Stimulated activated naive CD8-positive, alpha-beta T cell treated with anti-CD3 and anti-CD28 coated beads, Interleukin-15, Interleukin-2, amounts not matched to agents 100 ng/mL and 50 ng/mL, for 24 hours (primary cell): ENCODE measurements at regions not wholly inside any gene's neighbourhood (a gene's known extent, or its start where the extent isn't known, plus 50 kb on each side); places are given as distances from the start of the nearest gene placed in this dataset.

ENCODE experiments used
- H3K27ac Mint-ChIP-seq: one replicate; pipeline ENCODE4 v1.8.0; 2021; ENCODE audit warnings: mild to moderate bottlenecking, mixed read lengths
- H3K27me3 Mint-ChIP-seq: one replicate; pipeline ENCODE4 v1.8.0; 2021; ENCODE audit warnings: mixed read lengths
- H3K36me3 Mint-ChIP-seq: one replicate; pipeline ENCODE4 v1.8.0; 2021; ENCODE audit warnings: low read depth, mixed read lengths
- H3K4me1 Mint-ChIP-seq: one replicate; pipeline ENCODE4 v1.8.0; 2021; ENCODE audit warnings: low read depth, mixed read lengths
- H3K4me3 Mint-ChIP-seq: one replicate; pipeline ENCODE4 v1.8.0; 2021; ENCODE audit warnings: mild to moderate bottlenecking, mixed read lengths
- H3K9me3 Mint-ChIP-seq: one replicate; pipeline ENCODE4 v1.8.0; 2021; ENCODE audit warnings: mixed read lengths

DNA sequence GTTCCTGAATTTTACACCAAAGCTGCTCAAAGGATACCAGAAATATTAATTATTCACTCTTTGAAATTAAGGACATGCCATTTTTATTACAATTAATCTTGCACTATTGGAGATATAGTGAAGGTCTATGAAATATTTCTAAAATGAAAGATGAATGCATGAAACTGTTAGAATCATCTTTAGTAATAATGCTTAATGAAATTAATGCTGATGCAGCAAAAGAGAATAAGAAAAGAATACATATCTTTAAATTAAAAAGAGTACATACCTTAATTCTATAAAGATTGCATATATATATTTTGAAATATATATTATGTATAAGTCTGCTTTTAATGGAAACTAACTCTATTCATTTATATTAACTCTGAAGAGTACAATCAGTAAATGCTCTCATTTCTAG, 236.0 kb downstream of the ALX1 start:
- H3K9me3 Mint-ChIP-seq = no peaks in the 10 kb centered on the region
- no peaks in the 10 kb centered on the region for H3K27me3 Mint-ChIP-seq
- no peak overlapping the region for H3K27ac Mint-ChIP-seq
- H3K4me1 Mint-ChIP-seq = no peaks in the 10 kb centered on the region
- H3K4me3 Mint-ChIP-seq = no peak overlapping the region
- H3K36me3 Mint-ChIP-seq = no peaks in the 10 kb centered on the region

DNA sequence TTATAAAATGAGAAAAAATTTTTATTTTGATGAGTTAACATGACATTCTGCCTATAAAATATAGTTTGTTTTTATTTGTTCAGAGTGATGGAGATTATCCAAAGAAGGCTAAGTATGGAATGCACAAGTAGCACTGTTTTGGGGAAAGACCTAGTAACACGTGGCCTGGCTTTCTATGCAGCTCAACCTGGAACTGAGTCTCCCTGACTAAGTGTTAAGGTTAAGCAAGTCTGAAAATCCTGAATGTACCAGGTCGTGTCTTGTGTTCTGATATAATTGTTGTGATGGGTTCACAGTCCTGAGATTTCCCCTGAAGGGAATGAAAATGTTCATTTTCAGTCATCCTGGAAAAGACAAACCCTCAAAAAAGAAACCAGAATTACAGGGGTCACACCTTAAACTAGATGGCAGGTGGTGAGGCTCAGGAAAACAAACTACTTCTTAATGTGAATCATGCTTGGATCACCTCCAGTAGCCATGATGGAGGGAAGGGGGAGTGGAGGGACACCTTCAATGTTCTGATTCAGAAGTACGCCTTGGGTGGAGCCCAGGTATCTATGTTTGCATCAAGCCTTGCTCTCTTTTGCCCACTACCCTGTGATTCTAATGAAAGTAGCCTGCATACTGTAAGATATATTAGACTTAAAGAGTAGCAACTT, 236.8 kb downstream of the ALX1 start:
- Mint-ChIP-seq H3K4me3 (no peak overlapping the region), H3K36me3 (no peaks in the 10 kb centered on the region), H3K9me3 (no peaks in the 10 kb centered on the region), H3K27me3 (no peaks in the 10 kb centered on the region), H3K27ac (no peak overlapping the region), H3K4me1 (no peaks in the 10 kb centered on the region)

DNA sequence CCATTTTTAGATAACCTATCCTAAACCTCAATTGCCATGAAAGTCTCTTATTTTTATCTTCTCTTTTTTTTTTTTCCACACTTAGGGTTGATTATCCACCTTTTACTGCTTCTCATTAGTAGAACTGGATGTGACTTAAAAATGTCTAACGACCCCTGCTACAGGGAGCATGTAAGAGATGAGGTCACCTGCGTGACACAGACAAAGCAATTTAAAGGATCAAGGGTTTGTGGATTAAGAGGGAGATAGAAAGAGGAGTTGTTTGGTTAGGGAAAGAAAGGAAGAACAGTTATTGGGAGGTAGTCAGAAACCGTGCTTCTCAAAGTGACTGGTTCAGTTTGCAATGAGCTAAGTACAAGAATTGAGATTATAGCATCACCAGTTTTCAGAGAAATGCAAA, 239.1 kb downstream of the ALX1 start:
- Mint-ChIP-seq H3K36me3 (no peaks in the 10 kb centered on the region), H3K27me3 (no peaks in the 10 kb centered on the region), H3K27ac (no peak overlapping the region), H3K9me3 (no peaks in the 10 kb centered on the region), H3K4me3 (no peak overlapping the region), H3K4me1 (no peaks in the 10 kb centered on the region)

DNA sequence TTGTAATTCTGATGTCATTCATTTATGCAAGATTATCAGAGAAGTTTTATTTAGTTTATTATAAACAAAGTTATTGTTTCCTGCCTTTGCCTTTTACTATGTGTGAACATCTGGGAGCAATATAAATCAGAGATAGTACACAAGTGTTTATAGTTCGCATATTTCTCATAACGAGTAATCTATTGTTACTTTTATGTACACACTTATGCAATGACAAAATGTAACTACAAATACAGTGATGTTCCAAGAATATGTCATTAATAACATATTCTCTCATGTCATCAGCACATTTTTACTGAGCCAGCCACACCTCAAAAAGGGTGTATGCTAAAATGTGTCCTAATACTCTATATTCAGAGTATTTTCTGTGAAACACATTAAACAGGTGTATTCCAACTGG, 243.2 kb downstream of the ALX1 start:
- Mint-ChIP-seq H3K9me3 (no peaks in the 10 kb centered on the region), H3K4me3 (no peak overlapping the region), H3K27me3 (no peaks in the 10 kb centered on the region), H3K4me1 (no peaks in the 10 kb centered on the region), H3K27ac (no peak overlapping the region), H3K36me3 (no peaks in the 10 kb centered on the region)

DNA sequence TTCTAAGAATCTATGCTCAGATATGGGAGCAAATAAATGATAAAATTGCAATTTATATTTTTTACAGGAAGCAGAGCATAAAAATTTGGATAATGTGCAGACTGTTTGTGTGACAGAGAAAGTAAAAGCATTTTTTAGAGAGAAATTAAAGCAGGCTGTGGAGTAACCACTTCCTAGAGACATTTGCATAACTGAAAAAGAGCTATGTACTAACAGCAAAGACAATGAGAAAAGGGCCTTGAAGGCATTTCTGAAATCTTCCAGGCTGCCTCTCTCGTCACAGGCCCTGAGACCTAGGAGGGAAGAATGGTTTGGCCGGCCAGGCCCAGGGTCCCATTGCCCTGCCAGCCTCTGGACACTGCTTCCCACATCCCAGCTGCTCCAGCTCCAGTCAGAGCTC, 247.2 kb downstream of the ALX1 start:
- H3K4me3 Mint-ChIP-seq = no peak overlapping the region
- H3K27me3 Mint-ChIP-seq = no peaks in the 10 kb centered on the region

DNA sequence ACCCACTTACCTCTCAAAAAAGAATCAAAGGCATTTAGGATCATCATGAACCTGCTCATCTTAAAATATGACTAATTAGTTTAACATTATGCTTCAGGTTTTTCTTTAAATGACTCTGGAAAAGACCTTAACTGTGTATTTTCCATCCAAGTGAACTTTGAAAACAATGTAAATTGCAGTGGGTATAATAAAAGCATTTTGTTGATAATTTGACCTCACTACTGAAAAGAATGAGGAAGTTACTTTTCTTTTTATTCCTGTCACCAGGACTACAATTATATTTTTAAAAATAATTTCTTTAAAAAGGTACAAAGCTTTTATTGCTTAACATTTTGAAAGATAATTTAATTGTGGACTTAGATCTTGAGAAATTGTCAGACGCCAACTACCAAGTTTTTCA, 249.9 kb downstream of the ALX1 start:
- no peak overlapping the region for H3K27ac Mint-ChIP-seq
- H3K36me3 Mint-ChIP-seq = no peaks in the 10 kb centered on the region
- H3K4me1 Mint-ChIP-seq = no peaks in the 10 kb centered on the region
- H3K9me3 Mint-ChIP-seq = no peaks in the 10 kb centered on the region
- no peak overlapping the region for H3K4me3 Mint-ChIP-seq
- no peaks in the 10 kb centered on the region for H3K27me3 Mint-ChIP-seq

More for the DNA sequence above, 247.2 kb downstream of the ALX1 start:
- H3K27ac Mint-ChIP-seq = no peak overlapping the region
- H3K9me3 Mint-ChIP-seq = no peaks in the 10 kb centered on the region
- H3K4me1 Mint-ChIP-seq = no peaks in the 10 kb centered on the region
- no peaks in the 10 kb centered on the region for H3K36me3 Mint-ChIP-seq

DNA sequence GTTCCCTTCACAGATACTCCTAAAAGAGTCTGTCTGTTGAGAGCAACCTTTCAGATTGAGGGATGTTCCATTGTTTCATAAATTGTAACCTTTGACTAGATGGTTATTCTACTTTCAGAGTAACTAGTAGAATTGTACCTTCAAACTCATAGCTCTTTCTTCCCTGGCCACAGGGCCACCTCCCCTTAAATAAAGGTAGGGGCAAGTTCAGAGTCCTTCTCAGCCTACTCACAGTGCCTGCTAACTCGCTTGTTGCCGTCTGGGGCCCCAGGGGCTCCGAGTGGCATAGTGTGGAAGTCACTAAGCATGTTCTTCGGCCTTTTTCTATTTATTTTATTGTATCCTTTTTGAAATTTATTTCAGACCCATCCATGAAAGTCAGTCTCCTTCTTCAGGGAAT, 250.4 kb downstream of the ALX1 start:
- Mint-ChIP-seq H3K36me3 (no peaks in the 10 kb centered on the region), H3K27ac (no peak overlapping the region), H3K27me3 (no peaks in the 10 kb centered on the region), H3K4me1 (no peaks in the 10 kb centered on the region), H3K4me3 (no peak overlapping the region), H3K9me3 (no peaks in the 10 kb centered on the region)

DNA sequence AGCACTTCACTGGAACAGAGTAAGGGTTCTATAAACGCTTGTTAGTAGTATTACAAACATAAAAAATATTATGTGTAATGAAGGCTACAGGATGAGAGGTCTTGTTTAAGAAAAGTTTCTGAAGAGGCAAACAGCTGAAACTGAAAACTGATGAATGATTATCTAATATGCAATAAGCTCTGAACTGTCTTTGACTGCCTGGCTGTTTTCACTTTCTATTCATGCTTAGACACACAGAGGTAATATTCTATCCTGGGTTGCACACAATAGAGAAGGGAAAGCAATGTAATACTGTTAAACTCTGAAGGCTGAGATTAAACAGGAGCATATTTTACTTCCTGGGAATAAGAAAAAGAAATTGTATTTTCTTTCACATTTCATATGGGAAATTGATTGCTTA, 251.3 kb downstream of the ALX1 start:
- H3K27me3 Mint-ChIP-seq = no peaks in the 10 kb centered on the region
- H3K4me3 Mint-ChIP-seq = no peak overlapping the region
- no peaks in the 10 kb centered on the region for H3K9me3 Mint-ChIP-seq
- no peaks in the 10 kb centered on the region for H3K36me3 Mint-ChIP-seq
- no peak overlapping the region for H3K27ac Mint-ChIP-seq
- H3K4me1 Mint-ChIP-seq = no peaks in the 10 kb centered on the region

DNA sequence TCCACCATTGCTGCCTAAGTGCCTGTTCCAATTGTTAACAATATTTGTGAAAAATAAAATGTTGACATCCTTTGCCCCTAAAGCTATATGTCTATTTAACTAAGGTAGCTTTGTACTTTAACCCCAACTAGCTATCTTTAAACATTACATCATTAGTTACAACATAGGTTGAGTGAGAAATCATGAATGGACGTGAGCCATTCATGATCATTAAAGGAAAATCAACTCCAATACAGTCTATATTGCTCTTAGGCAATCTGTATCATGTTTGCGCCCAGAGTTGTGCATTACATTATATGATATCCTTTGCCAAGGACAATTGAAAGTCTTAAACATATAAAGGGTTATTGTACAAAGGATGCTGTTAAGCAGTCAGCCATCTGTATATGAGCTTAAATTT, 269.6 kb downstream of the ALX1 start:
- peaks cover 3% of the 10 kb centered on the region for H3K9me3 Mint-ChIP-seq
- H3K27ac Mint-ChIP-seq = no peak overlapping the region
- H3K36me3 Mint-ChIP-seq = no peaks in the 10 kb centered on the region
- H3K27me3 Mint-ChIP-seq = no peaks in the 10 kb centered on the region
- no peak overlapping the region for H3K4me3 Mint-ChIP-seq
- H3K4me1 Mint-ChIP-seq = no peaks in the 10 kb centered on the region

DNA sequence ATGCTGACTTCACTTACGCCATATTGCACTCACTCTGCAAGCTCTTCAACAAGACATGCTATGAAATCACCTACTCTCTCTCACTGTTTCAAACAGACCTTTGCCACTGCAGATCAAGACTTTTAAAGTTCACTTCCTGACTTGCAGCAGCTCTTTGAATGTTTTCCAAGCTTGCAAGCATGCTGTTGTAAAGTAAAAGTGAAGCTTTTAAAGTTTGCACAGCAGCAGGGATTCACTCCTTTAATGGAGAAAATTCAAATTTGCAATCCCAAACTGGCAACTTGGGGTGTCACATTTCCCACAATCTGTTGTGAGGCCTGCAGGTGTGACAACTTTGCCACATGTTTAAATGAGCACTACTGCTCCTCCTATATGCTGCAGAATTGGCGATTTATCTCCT, 270.9 kb downstream of the ALX1 start:
- Mint-ChIP-seq H3K27me3 (no peaks in the 10 kb centered on the region), H3K27ac (no peak overlapping the region), H3K9me3 (peaks cover 3% of the 10 kb centered on the region), H3K4me3 (no peak overlapping the region), H3K36me3 (no peaks in the 10 kb centered on the region), H3K4me1 (no peaks in the 10 kb centered on the region)

DNA sequence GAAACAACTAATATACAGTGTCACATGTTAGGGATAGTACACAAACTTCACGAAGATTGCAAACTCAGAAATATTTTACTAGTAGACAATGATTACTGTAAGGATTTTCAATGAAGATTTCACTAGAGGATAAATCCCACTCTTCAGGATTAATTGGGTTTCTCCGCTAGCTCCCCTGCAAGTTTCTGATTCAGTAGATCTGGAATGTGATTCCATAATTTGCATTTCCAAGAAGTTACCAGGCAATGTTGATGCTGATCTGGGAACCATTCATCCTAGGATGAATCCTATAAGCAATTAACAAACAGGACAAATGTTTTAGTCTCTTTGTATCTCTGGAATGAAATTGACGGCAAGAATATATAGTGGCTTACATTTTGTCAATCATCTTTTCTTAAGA, 272.4 kb downstream of the ALX1 start:
- H3K27ac Mint-ChIP-seq = no peak overlapping the region
- H3K9me3 Mint-ChIP-seq = no peaks in the 10 kb centered on the region
- H3K4me3 Mint-ChIP-seq = no peak overlapping the region
- no peaks in the 10 kb centered on the region for H3K4me1 Mint-ChIP-seq
- H3K27me3 Mint-ChIP-seq = no peaks in the 10 kb centered on the region
- no peaks in the 10 kb centered on the region for H3K36me3 Mint-ChIP-seq

DNA sequence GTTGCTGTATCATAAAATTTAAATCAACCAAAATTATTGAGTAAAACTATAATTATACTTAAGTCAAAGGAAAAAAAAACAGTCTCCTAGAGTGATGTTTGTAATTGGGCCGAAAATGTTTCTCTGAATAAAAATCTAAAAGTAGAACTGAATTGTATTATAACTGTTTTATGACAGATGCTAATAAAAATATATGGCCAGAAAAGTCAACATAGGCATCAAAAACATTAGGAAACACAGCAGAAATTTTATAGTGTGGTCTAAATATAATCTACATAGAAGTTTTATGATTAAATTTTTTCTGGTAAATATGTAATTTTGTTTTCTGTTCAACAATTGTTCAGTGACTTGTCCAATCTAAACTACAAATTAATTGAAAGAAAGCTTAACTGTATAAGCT, 277.8 kb downstream of the ALX1 start:
- H3K4me3 Mint-ChIP-seq = no peak overlapping the region
- no peaks in the 10 kb centered on the region for H3K27me3 Mint-ChIP-seq
- H3K36me3 Mint-ChIP-seq = no peaks in the 10 kb centered on the region
- no peaks in the 10 kb centered on the region for H3K9me3 Mint-ChIP-seq
- H3K4me1 Mint-ChIP-seq = no peaks in the 10 kb centered on the region
- H3K27ac Mint-ChIP-seq = no peak overlapping the region

DNA sequence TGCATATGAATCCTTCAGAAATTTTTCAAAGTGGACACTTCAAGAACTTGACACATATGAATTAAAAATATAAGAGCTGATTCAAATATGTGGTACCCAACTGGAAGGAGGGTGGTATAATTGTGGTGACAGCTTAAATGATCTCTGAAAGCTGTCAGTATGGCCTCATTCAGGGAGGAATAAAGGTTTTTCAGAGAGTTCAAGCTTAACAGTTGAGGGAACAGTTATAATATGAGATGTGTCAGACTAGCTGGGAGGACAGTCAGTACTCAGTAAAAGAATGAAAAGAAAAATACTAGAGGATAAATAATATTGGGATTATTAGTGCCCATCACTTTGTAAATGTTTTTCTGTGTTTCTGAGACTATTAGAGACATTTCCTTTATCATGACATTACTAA, 277.5 kb downstream of the RASSF9 start:
- no peak overlapping the region for H3K27ac Mint-ChIP-seq
- H3K4me3 Mint-ChIP-seq = no peak overlapping the region
- no peaks in the 10 kb centered on the region for H3K4me1 Mint-ChIP-seq
- no peaks in the 10 kb centered on the region for H3K36me3 Mint-ChIP-seq
- no peaks in the 10 kb centered on the region for H3K27me3 Mint-ChIP-seq
- H3K9me3 Mint-ChIP-seq = no peaks in the 10 kb centered on the region

DNA sequence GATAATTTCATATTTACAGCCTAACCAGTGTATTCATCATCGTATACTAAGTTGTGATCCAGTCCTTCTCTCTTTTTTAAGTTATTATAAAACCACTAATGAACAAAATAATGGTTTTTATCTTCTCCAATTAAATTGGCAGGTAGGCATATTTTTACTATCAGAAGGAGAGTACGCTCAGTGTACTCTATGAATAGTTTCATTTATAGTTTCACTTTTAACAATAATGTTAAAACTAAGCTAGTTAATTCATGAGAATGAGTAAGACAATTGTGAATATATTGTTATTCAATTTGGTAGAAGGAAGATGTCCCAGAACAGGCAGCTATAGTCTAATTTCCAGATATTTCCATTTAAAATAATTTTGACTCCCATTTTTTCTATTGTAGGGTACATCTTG, 277.1 kb downstream of the RASSF9 start:
- H3K36me3 Mint-ChIP-seq = no peaks in the 10 kb centered on the region
- H3K4me1 Mint-ChIP-seq = no peaks in the 10 kb centered on the region
- H3K9me3 Mint-ChIP-seq = no peaks in the 10 kb centered on the region
- H3K4me3 Mint-ChIP-seq = no peak overlapping the region
- no peak overlapping the region for H3K27ac Mint-ChIP-seq
- no peaks in the 10 kb centered on the region for H3K27me3 Mint-ChIP-seq

DNA sequence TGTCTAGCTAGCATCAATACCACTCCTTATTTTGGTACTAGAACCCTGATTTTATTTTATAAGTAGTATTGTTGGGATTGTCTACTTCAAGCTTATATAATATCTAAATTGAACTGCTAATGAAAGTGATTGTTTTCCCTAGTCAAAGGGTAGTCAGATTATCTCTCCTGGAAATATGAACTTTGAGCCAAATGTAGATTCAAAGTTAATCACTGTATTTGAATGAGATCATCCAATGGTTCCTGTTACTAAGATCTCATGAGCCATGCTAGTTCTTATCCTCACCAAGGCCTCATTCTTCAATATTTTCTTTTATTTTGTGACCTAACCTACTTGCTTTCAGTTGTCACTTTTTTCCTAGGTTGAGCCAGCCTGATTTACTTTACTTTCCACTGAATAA, 276.7 kb downstream of the RASSF9 start:
- no peak overlapping the region for H3K4me3 Mint-ChIP-seq
- no peaks in the 10 kb centered on the region for H3K9me3 Mint-ChIP-seq
- H3K36me3 Mint-ChIP-seq = no peaks in the 10 kb centered on the region
- no peak overlapping the region for H3K27ac Mint-ChIP-seq
- H3K27me3 Mint-ChIP-seq = no peaks in the 10 kb centered on the region
- no peaks in the 10 kb centered on the region for H3K4me1 Mint-ChIP-seq

DNA sequence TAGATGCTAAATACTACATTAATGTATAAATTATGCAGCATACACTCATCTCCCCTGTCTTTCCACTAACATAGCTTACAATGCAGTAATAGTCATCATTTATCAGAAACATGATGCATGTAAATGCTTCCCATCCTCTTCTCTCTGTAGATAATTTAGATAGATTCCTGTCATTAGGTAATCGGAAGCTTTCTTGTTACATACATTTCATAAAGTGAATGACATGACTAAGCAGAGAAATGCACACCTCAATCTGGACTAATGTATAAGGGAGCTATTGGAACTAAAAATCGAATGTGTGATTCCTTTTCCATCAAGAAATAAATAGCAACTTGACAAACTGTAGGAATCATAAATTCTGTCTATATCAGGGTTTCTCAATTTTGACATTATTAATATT, 273.4 kb downstream of the RASSF9 start:
- H3K27me3 Mint-ChIP-seq = no peaks in the 10 kb centered on the region
- H3K36me3 Mint-ChIP-seq = no peaks in the 10 kb centered on the region
- no peaks in the 10 kb centered on the region for H3K9me3 Mint-ChIP-seq
- no peaks in the 10 kb centered on the region for H3K4me1 Mint-ChIP-seq
- no peak overlapping the region for H3K27ac Mint-ChIP-seq
- H3K4me3 Mint-ChIP-seq = no peak overlapping the region
